ENCODE measurements at regions not wholly inside any gene's neighbourhood (a gene's known extent, or its start where the extent isn't known, plus 50 kb on each side); places are given as distances from the start of the nearest gene placed in this dataset.

DNA sequence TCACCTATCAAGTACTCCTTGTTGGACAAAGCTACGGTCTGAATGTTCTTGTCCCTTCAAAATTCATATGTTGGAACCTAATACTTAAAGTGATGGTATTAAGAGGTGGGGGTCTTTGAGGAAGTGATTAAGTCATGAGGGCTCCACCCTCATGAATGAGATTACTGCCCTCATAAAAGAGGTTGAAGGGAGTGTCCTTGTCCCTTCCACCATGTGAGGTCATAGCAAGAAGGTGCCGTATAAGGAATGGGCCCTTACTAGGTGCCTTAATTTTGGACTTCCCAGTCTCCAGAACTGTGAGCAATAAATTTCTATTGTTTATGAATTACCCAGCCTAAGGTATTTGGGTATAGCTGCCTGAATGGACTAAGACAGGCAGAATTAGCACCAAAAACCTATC lies 191.1 kb upstream of the NUDT4 start:
- TF ChIP-seq, protein P1, sequence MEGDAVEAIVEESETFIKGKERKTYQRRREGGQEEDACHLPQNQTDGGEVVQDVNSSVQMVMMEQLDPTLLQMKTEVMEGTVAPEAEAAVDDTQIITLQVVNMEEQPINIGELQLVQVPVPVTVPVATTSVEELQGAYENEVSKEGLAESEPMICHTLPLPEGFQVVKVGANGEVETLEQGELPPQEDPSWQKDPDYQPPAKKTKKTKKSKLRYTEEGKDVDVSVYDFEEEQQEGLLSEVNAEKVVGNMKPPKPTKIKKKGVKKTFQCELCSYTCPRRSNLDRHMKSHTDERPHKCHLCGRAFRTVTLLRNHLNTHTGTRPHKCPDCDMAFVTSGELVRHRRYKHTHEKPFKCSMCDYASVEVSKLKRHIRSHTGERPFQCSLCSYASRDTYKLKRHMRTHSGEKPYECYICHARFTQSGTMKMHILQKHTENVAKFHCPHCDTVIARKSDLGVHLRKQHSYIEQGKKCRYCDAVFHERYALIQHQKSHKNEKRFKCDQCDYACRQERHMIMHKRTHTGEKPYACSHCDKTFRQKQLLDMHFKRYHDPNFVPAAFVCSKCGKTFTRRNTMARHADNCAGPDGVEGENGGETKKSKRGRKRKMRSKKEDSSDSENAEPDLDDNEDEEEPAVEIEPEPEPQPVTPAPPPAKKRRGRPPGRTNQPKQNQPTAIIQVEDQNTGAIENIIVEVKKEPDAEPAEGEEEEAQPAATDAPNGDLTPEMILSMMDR (IDR thresholded peaks at IDR 0.05), result no peak
- no peak overlapping the region for H3K4me3 ChIP-seq
- no peak for DNase-seq (ENCODE audit: low spot score)
- no peak overlapping the region for H3K27ac ChIP-seq

DNA sequence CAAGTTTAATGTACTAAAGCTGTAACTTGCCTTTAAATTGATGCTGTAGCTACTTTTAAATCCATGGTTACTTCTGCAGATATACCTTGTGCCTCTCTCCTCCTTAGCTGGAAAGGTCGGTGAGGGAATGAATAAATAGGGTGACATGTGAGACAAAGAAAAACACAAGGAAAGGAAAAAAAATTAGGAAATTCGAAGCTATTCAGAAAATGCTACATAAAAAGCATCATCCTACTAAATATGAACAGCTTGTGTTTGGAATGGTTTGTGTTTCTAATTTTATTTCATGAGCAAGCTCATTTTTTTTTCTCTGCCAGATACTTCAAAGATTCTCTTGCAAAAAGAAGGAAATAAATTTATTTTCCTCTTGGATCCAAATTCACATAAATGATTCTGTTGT lies 186.3 kb upstream of the NUDT4 start:
- Histone ChIP-seq H3K27ac (peak overlapping the region in 1 of 2 donors; percentile 57), H3K4me3 (peak overlapping the region; percentile 51)
- TF ChIP-seq, protein P1 (IDR thresholded peaks at IDR 0.05), result no peak
- no peak for DNase-seq (ENCODE audit: low spot score)

DNA sequence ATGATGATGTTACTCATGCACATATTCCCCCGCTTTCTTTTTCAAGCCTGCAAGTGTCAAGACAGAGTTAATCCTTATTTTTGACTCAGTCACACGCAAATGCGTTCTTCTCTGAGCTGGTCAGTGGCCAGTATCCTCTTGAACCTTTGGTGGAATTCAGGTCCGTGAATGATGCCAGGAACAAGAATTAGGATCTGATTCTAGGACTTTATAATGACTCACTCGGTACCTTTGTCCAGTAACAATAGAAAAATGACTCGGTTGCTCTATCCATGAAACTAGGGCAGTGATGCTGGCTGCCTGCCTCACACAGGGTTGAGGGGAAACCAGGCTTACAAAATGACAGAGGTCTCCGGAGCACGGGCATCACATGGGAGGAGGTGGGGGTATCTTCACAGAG lies 185.8 kb upstream of the NUDT4 start:
- DNase-seq (ENCODE audit: low spot score), result no peak
- Histone ChIP-seq H3K4me3 (peak overlapping the region; percentile 51), H3K27ac (peak overlapping the region; percentile 57 to 83)
- TF ChIP-seq, protein P1 (IDR thresholded peaks at IDR 0.05), result no peak

DNA sequence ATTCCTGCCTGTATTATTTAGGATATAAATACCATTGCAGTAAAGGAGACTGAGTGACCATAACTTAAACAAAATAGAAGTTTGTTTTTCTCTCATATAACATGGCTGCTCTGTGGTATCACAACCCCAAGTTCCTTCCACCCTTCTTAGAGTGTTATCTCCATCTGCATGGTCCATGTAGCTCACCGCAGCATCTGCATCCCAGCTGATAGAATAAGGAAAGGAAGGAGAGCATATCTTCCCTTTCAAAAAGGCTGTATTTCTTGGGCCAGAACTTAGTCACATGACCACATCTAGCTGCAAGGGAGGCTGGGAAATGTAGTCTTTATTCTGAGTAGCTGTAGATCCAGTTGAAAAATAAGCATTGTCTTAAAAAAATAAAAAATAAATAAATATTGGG lies 184.8 kb upstream of the NUDT4 start:
- H3K27ac ChIP-seq, result no peak overlapping the region
- no peak overlapping the region for H3K4me3 ChIP-seq
- TF ChIP-seq, protein P1 (IDR thresholded peaks at IDR 0.05), result no peak
- DNase-seq (ENCODE audit: low spot score), result no peak

DNA sequence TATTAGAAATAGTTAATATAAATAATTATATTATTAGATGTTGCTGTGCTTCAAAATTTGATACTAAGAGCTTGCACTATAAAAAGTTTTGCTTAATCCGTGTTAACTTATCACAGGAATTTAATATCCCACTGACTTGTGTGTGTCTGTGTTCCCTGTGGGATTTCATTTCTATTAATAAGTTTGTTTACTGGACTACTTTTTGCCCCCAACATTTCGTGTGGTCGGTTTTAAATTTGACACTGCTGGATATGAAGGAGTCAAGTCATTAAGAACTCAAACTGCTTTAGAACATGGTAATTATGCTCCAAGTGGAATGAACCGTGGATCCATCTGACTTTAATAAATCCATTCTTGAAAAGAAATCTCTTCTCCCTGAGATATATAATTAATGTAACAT lies 182.2 kb upstream of the NUDT4 start:
- Histone ChIP-seq H3K4me3 (no peak overlapping the region), H3K27ac (no peak overlapping the region)
- DNase-seq (ENCODE audit: low spot score), result no peak
- TF ChIP-seq, protein P1 (IDR thresholded peaks at IDR 0.05), result no peak

DNA sequence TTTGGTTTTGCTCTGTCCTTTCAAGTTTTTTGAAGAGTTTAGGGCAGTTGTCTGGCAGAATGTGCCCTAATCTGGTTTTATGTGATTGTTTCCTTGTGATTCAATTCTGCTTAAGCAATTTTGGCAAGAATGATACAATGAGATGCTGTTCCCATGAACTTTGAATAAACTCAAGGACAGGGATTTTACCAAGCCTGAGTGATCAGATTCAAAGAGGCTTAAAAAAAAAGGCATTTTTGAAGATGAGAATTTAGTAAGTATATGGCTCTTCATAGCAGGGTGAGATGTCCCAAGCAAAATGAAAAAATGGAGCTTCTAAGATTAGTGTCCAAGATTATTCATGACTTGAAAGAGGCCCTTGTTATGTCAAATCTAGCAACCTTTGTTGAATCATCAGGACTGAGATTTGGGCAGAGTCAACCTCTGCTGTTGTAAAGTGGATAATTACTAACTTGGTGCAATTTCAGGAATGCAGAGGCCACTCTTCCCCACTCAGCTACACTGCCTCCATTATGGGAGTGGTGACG lies 180.6 kb upstream of the NUDT4 start:
- Histone ChIP-seq H3K4me3 (no peak overlapping the region), H3K27ac (peak overlapping the region in 1 of 2 donors; percentile 26)
- DNase-seq (ENCODE audit: low spot score), result no peak
- TF ChIP-seq, protein P1 (IDR thresholded peaks at IDR 0.05), result no peak

DNA sequence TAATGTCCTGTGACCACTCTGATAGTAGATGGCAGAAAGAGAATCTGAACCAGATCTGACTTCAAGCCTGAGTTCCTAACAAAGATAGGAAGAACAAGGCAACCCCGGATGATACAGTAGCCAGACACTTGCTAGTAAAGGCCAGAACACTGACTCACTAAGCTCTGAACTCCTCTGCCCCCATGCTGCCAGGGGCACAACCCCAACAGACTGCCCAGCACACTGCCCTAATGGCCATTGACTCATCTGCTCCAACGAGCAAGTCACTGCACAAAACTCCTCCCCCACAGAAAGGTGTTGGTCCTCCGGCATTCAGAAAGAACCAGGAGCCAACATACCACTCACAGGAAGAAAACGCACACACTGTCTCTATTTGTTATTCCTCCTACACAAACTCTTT lies 179.6 kb upstream of the NUDT4 start:
- TF ChIP-seq, protein P1 (IDR thresholded peaks at IDR 0.05), result no peak
- Histone ChIP-seq H3K4me3 (no peak overlapping the region), H3K27ac (peak overlapping the region in 1 of 2 donors; percentile 17)
- DNase-seq (ENCODE audit: low spot score), result no peak
